CD4-positive, alpha-beta T cell (primary cell): ENCODE measurements at regions not wholly inside any gene's neighbourhood (a gene's known extent, or its start where the extent isn't known, plus 50 kb on each side); places are given as distances from the start of the nearest gene placed in this dataset.

Experiments
- ATAC-seq: fragments of 200-7000 bp; cut with Tn5 transposase; one replicate; pipeline ENCODE4 v1.10.0; 2022; ENCODE audit warnings: mild to moderate bottlenecking; ENCODE audit not compliant: poor library complexity
- CTCF ChIA-PET: fragments of 350-600 bp; sonication (Branson Sonifier 250); formaldehyde crosslinking; loops from one replicate; lab custom pipeline; 2021; ENCODE audit warnings: antibody characterized with exemption, inconsistent platforms; lab: Charles Lee
- POLR2A ChIA-PET: fragments of 350-600 bp; sonication (Branson Sonifier 250); formaldehyde crosslinking; loops from one replicate; lab custom pipeline; 2021; ENCODE audit warnings: antibody characterized with exemption, inconsistent platforms; lab: Charles Lee
- DNase-seq, 14 experiments: peaks; one replicate each; pipeline ENCODE4 v3.0.0-alpha.2; 2013 to 2020; ENCODE audit warnings: mixed read lengths in 2 of 14
- H3K27ac ChIP-seq, 2 donors: one replicate each; pipeline versions ENCODE4 v1.5.1 to v1.7.0; 2013; ENCODE audit warnings: low read length in 2 of 2, low read depth in 1 of 2, mild to moderate bottlenecking in 1 of 2
- H3K27me3 ChIP-seq, 2 experiments: 1 replicate in 1 of 2; 2 replicates in 1 of 2; pipeline versions ENCODE4 v1.6.1 to v1.7.0; 2013; ENCODE audit warnings: low read length in 2 of 2, control low read depth in 1 of 2, mild to moderate bottlenecking in 1 of 2, moderate library complexity in 1 of 2; ENCODE audit not compliant: insufficient read depth in 2 of 2, control insufficient read depth in 1 of 2
- H3K36me3 ChIP-seq: one replicate; pipeline ENCODE4 v1.6.1; 2013; ENCODE audit warnings: low read length, control low read depth; ENCODE audit not compliant: insufficient read depth
- H3K4me1 ChIP-seq: one replicate; pipeline ENCODE4 v1.6.1; 2013; ENCODE audit warnings: low read length, control low read depth; ENCODE audit not compliant: insufficient read depth
- H3K4me3 ChIP-seq: one replicate; pipeline ENCODE4 v1.5.1; 2013; ENCODE audit warnings: mild to moderate bottlenecking, low read length, moderate library complexity
- H3K9me3 ChIP-seq, 2 experiments: 1 replicate in 1 of 2; 2 replicates in 1 of 2; pipeline versions ENCODE4 v1.6.1 to v1.7.0; 2013; ENCODE audit warnings: low read length in 2 of 2, mild to moderate bottlenecking in 2 of 2, control low read depth in 1 of 2, moderate library complexity in 1 of 2; ENCODE audit not compliant: control insufficient read depth in 1 of 2, insufficient read depth in 1 of 2
- H3K27ac Mint-ChIP-seq: one replicate; pipeline ENCODE4 v1.8.0; 2020; ENCODE audit warnings: mixed read lengths
- H3K27me3 Mint-ChIP-seq: one replicate; pipeline ENCODE4 v1.8.0; 2021; ENCODE audit warnings: mixed read lengths
- H3K36me3 Mint-ChIP-seq: one replicate; pipeline ENCODE4 v1.8.0; 2021; ENCODE audit warnings: low read depth, mixed read lengths
- H3K4me1 Mint-ChIP-seq: one replicate; pipeline ENCODE4 v1.8.0; 2021; ENCODE audit warnings: low read depth, mixed read lengths
- H3K4me3 Mint-ChIP-seq: one replicate; pipeline ENCODE4 v1.8.0; 2020; ENCODE audit warnings: mild to moderate bottlenecking, mixed read lengths
- H3K9me3 Mint-ChIP-seq: one replicate; pipeline ENCODE4 v1.8.0; 2020; ENCODE audit warnings: mixed read lengths
- CTCF ChIP-seq: fragments of 200-600 bp; IDR thresholded peaks from one replicate; pipeline ENCODE4 v1.8.0; 2022; ENCODE audit warnings: antibody characterized with exemption, mild to moderate bottlenecking
- intact Hi-C, 2 experiments: fragments of 100-400 bp; cut with DNase I in 1 of 2; cut with micrococcal nuclease in 1 of 2; formaldehyde crosslinking; loops; one replicate each; pipeline versions ENCODE4 v1.15.1 to v1.9.0; 2023 to 2025; cut with DNase I, micrococcal nuclease

GRCh38 chr6:88361298-88361697 is 195.2 kb upstream of the CNR1 start:
- intact Hi-C loops = no loop called here
- no peaks in the 10 kb centered on the region for H3K9me3 Mint-ChIP-seq
- Histone ChIP-seq H3K4me1 (no peaks in the 10 kb centered on the region), H3K27ac (no peak overlapping the region), H3K4me3 (no peak overlapping the region), H3K36me3 (no peaks in the 10 kb centered on the region), H3K27me3 (no peaks in the 10 kb centered on the region), H3K9me3 (peaks cover 0 to 3% of the 10 kb centered on the region in 2 experiments)
- DNase-seq = no peak
- H3K27me3 Mint-ChIP-seq = no peaks in the 10 kb centered on the region
- H3K27ac Mint-ChIP-seq = no peak overlapping the region
- no peak for ATAC-seq
- ChIA-PET POLR2A (no interaction called here), CTCF (no interaction called here)
- H3K36me3 Mint-ChIP-seq = no peaks in the 10 kb centered on the region
- TF ChIP-seq CTCF = no peak
- H3K4me1 Mint-ChIP-seq = no peaks in the 10 kb centered on the region
- H3K4me3 Mint-ChIP-seq = no peak overlapping the region

GRCh38 chr6:88360203-88360797 is 194.2 kb upstream of the CNR1 start:
- no peak for TF ChIP-seq CTCF
- H3K27ac Mint-ChIP-seq = no peak overlapping the region
- CTCF ChIA-PET = no interaction called here
- Histone ChIP-seq H3K4me3 (no peak overlapping the region), H3K27me3 (no peaks in the 10 kb centered on the region), H3K4me1 (no peaks in the 10 kb centered on the region), H3K36me3 (no peaks in the 10 kb centered on the region), H3K9me3 (peaks cover 0 to 3% of the 10 kb centered on the region in 2 experiments), H3K27ac (no peak overlapping the region)
- H3K27me3 Mint-ChIP-seq = no peaks in the 10 kb centered on the region
- ATAC-seq = no peak
- intact Hi-C loops = no loop called here
- no peaks in the 10 kb centered on the region for H3K4me1 Mint-ChIP-seq
- H3K4me3 Mint-ChIP-seq = no peak overlapping the region
- H3K9me3 Mint-ChIP-seq = no peaks in the 10 kb centered on the region
- POLR2A ChIA-PET = no interaction called here
- H3K36me3 Mint-ChIP-seq = no peaks in the 10 kb centered on the region
- DNase-seq = no peak

GRCh38 chr6:88359530-88360202 is 193.5 kb upstream of the CNR1 start:
- Histone ChIP-seq H3K4me1 (no peaks in the 10 kb centered on the region), H3K36me3 (no peaks in the 10 kb centered on the region), H3K27me3 (no peaks in the 10 kb centered on the region), H3K27ac (no peak overlapping the region), H3K9me3 (peaks cover 0 to 3% of the 10 kb centered on the region in 2 experiments), H3K4me3 (no peak overlapping the region)
- CTCF ChIA-PET = no interaction called here
- Mint-ChIP-seq H3K27ac (no peak overlapping the region), H3K36me3 (no peaks in the 10 kb centered on the region), H3K4me1 (no peaks in the 10 kb centered on the region), H3K9me3 (peaks cover 2% of the 10 kb centered on the region), H3K27me3 (no peaks in the 10 kb centered on the region), H3K4me3 (no peak overlapping the region)
- no peak for ATAC-seq
- no peak for TF ChIP-seq CTCF
- POLR2A ChIA-PET = no interaction called here
- intact Hi-C loops = no loop called here
- DNase-seq = no peak
